GM19463 (cell line): ENCODE measurements at regions not wholly inside any gene's neighbourhood (a gene's known extent, or its start where the extent isn't known, plus 50 kb on each side); places are given as distances from the start of the nearest gene placed in this dataset.

ENCODE experiments used
- ATAC-seq: cut with Tn5 transposase; IDR thresholded peaks from one replicate; pipeline ENCODE4 v1.9.1; 2021; ENCODE audit warnings: mild to moderate bottlenecking, moderate library complexity; ENCODE audit not compliant: unreplicated experiment

DNA sequence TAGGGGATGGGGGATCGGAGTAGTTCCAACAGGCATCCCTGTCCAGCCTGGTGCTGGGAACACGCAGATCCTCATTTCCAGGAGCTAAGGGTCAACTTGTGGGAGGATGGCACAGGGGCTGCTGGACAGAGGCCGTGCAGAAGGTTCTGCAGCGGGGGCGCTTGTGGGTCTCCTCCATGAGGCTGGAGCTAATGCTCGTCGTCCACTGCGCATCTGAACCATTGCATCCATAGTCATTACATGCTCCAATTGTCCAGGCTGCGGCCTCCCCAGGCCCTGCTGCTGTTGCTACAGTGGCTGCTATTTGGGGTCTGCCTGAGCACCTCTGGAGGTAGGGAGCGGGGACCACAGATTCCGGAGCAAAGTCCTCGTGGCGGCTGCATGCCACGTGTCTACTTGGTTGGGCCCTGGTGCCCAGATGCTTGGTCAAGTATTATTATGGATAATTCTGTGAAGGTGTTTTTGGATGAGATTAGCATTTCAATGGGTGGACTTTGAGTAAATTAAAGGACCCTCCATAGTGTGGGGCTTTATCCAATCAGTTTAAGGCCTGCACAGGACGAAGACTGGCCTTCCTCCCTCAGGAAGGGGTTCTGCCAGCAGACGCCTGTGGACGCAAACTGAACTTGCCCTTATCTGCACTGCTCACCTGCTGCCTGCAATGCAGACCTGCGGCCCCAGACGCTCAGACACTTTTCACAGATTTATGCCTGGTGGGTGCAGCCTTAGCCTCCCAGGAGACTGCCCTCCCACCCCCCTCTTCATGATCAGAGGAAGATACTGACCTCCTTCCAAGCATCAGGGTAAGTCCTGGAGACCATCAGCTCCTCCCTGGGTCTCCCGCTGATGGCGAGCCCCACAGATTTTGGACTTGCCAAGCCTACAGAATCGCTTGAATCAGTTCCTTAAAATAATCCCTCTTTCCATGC, 127.5 kb upstream of the IRX4 start:
- ATAC-seq = no peak

DNA sequence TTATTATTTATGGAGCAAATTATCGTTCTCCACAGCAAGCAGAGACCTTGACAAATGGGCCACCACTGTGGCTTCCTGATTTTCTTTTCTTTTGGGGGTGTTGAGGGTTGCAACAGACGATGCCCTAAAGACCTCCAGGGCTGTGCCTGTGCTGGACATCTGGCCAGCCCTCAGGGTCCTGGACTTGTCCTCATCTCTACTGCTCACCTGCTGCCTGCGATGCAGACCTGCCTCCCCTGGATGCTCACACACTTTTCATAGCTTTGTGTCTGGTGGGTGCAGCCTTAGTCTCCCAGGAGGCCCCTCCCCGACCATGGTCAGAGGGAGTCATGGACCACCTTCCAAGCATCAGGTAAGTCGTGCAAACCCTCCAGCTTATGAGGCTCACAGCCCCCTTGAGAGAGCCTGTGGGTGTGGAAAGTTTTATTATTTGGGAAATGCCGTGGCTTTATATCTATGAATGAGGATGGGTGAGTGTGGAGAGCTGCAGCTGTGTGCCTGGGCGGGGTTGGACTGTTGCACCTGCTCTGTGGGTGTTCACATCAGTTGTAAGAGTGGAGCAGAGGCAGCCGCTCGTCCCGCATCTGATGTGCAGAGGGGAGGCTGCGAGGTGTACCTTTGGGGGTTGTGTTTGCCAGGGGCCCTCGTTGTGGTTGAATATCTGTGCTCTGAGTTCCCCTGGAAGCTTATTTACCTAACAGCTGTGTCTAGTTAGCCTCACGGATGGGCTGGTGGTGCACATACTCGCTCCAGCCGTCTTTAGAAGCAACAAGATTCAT, 126.3 kb upstream of the IRX4 start:
- no peak for ATAC-seq

DNA sequence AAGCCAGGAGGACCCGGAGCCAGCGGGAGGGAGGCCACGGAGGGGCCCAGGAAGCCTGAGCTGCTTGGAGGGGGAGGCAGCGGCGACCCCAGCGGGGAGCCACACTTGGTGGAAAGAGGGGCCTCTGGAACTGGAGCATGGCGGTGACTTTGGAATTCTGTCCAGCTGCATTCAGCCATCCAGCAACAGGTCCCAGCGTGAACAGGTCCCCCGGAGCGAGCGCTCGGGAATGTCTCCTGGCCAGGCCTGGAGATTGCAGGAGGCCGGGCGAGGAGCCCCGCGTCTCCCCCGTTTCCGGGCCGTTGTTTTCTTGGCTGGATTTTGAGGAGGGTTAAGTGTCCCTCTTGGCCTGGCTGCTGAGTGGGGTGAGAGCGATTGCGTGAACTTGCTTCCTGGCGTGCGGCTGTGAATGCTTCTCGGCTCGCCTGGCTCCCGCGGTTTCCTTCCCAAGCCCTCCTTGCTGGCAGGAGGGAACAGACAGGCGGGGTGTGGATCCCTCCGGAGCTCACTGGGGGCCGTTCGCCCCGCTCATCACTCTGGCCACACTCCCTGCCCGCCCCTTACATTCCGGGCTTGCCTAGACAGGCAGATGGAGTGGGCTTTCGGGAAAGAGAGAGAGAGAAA, 125.3 kb upstream of the IRX4 start:
- no peak for ATAC-seq

DNA sequence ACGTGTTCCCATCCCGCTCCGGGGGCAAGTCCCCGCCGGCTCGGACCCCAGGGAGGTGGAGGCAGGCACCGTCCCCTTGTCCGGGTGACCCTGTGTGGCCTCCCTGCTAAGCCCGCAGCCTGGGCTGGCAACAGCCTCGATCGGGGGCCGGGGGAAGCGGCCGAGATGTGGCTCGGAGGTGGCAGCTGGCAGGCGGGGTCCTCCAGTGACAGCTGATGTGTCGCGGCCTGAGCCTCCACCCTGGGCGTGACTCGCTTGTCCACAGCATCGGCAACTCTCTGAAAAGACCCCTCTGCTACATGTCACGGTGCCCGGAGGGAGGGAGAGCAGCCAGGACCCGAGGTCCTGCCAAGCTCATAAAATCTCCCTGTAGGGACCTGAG, 124.8 kb upstream of the IRX4 start:
- no peak for ATAC-seq

DNA sequence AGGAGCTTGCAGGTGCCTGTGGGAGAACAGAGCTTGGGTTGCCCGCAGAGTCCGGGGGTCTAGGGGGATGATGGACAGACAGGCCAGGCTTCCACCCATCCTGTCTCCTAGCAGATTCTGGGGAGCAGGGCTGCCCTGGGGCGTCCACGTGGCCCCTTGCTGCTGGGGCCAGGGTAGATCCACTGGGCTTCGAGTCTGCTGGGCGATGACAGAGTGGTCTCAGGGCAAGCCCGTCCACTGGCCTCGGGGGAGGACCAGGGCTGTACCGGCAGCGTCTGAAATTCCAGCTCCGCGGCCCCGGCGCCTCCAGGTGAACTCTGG, 124.2 kb upstream of the IRX4 start:
- no peak for ATAC-seq

DNA sequence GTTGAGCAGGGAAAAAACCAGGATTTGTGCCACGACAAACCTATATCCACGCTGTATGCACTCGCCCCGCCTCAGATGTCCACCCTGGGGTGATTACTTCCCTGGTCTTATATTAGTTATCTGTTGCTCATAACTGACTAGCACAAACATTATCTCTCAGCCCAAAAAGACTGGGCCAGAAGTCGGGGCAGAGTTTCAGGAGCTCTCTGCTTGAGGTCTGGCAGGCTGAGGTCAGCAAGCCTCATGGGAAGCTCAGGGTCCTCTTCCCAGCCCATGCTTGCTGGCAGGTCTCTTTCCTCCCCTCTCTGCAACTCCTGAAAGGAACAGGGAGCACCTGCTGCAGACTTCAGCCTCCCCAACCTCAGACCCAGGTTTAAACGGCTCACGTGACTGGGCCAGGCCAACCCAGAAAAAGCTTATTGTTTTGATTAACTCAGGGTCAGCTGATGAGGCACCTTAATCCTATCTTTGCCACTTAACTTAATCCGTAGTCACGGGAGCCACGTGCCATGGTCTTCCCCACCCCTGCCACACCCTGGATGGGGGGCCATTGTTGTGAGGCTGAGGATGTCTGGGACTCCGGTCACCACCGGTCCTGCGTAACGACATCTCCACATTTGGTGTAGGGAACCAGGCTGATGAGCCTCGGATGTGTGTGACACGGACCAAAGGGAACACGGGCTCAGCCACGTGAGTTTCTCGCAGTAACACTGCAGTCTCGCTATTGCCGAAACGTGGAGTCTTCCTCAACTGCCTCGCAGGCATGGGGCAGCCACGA, 123.7 kb upstream of the IRX4 start:
- ATAC-seq = no peak

DNA sequence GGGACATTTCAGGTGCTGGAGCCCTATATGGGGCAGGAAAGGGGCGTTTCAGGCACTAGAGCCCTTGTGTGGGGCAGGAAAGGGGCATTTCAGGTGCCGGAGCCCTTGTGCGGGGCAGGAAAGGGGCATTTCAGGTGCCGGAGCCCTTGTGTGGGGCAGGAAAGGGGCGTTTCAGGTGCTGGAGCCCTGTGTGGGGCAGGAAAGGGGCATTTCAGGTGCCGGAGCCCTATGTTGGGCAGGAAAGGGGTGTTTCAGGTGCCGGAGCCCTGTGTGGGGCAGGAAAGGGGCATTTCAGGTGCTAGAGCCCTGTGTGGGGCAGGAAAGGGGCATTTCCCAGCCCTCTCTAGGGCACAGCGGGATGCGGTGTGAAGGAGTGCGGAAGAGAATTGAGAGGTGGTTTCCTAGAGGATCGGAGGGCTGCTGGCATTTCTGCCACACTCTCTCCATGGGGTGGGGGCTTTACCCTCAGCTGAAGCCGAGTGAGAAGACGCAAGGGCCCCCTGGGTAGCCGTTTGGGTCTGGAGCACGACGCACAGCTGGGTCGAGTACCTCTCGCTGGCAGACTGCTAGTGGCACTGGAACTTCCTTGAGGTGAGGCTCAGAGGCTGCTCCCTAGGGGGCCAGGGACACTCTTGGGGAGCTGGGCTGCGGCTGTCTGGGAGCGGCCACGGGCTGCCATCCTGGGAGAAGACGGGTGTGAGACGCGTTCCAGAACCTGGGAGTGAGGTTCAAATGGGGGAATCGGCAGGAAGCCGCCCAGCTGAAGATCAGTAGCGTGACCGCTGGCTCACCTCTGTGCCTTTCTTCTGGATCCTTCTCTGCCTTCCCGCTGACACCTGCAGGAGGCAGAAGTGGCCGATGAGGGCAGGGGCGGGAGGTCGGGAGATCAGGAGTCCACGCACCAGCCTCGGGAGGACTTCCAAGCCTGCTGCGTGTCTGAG, 122.6 kb upstream of the IRX4 start:
- ATAC-seq = no peak

DNA sequence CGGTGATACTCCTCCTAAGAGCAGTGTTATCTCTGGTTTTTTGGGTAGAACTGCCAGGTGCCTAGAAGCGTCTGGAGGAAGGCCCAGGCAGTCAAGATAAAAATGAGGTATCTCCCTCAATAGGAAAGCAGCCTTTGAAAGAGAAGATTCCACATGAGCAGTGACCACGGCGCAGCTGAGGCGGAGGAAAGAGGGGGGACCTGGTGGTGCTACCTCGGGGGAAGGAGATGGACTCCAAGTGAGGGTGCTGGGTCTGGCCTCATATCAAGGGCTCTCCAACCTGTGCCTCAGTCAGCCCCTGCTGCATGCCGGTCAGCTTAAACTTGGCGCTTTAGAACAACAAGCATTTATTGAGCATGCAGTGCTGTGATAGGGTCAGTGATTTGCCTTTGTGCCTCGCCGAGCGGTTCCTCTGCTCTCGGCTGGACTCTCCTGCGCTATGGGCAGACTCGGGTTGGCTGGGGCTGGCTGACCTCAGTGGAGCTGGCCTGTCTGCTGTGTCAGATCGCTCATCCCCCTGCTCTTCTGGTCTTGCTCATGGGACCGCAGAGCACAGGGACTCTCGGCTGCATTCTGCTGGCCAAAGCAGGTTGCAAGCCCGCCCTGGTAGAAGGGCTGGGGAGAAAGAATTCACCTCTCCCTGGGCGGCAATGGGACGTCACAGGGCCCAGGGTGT, 121.1 kb upstream of the IRX4 start:
- no peak for ATAC-seq

DNA sequence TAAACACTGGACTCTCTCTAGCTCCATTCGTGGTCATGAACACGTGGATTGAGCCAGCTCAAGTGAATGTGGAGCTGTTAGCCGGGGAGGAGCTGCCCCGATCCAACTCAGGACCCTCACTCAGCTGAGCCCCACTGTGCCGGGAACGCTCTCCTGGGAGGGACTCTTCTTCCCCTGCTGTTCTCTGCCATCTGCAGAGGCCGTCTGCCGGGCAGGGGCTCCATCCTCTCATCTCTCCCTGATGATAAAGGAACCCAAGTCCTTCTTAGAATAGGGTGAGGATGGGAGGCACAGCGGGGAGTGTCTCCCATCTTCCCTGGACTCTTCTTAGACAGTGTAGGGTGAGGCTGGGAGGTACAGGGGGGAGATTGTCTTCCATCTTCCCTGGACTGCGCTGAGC, 120.5 kb upstream of the IRX4 start:
- no peak for ATAC-seq

DNA sequence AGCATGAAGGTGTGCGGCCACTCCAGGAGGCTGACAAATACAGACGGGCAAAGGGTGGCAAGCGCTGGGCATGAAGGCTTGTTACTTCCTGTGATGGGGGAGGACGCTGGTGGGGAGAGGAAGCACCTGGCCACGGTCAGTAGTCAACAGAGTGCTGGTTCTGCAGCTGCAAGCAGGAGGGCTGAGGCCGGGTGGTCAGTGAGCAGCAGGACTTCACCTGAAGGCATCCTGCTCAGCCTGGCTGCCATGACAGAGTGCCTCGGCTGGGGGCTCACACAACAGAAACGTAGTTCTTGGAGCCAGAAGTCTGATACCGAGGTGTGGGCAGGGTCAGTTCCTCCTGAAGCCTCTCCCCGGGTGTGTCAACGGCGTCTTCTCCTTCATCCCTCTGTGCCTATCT, 118.6 kb upstream of the IRX4 start:
- no peak for ATAC-seq

DNA sequence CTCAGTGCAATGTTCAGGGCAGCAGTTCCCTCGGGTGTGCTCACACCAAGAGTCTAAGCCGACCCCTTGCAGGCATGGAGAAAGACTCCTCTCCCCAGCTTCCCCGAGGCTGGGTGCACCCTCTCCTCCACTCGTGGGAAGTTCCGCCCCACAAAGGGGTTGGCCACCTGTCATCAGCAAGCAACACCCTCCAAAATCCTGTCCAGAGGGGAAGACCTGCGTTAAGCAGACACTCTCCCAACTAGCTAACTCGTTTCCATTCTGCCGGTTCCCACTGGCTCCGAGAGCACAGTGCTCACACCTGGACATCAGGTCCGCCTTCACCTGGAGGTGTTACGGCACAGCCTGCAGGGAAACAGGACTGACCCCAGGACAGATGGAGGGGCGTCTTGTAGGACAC, 117.9 kb upstream of the IRX4 start:
- ATAC-seq = no peak

DNA sequence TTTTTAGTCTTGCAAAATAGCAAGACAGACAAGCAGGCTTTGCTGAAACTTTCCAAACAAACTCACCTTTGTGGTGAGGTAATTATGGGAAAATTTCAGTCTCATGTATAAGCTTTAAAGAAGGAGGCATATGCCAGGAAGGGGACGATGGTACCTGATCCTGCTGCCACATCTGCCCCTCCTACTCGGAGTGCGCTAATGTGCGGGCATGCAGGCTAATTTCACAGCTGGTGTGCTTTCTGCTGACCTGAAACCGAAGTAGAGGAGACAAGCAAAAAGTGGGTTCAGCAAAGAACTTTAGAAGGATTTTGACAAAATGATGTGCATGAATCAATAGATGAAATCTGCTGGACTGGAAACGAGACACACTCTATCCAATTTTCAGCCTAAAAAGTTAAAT, 117.1 kb upstream of the IRX4 start:
- ATAC-seq = no peak

DNA sequence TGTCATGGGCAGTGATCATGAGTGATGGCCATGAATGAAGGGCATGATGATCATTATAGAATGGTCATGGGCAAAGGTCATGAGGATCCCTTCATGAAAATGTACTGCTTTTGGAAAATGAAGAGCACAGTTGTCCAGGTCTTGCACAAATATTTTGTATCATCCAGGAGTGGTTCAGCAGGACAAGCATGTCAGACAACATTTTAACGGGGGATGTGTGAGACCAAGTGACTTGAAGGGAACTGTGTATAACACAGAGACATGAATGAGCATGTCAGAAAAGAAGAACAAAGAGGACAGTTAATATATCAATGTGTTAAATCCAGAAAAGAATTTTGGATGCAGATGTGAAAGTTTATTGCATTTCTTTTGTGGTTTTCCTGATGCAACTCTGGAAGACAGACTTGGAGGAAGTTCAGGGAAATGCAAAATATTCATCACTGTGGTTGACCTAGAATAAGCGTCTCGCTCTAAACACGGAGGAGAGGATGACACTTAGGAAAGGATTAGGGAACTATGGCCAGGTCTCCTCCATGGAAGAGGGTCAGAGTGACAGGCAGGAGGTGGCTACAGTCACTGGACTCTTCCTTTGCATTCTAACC, 116.1 kb upstream of the IRX4 start:
- ATAC-seq = no peak

DNA sequence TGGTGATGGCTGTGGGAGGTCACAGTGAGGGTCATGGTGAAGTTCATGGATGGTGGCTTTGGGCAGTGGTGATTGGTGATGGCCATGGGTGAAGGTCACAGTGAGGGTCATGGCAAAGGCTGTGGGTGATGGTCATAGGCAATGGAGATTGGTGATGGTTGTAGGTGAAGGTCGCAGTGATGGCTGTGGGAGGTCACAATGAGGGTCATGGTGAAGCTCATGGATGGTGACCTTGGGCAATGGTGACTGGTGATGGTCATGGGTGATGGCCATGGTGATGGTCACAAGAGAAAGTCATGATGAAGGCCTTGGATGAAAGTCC, 115.6 kb upstream of the IRX4 start:
- no peak for ATAC-seq

DNA sequence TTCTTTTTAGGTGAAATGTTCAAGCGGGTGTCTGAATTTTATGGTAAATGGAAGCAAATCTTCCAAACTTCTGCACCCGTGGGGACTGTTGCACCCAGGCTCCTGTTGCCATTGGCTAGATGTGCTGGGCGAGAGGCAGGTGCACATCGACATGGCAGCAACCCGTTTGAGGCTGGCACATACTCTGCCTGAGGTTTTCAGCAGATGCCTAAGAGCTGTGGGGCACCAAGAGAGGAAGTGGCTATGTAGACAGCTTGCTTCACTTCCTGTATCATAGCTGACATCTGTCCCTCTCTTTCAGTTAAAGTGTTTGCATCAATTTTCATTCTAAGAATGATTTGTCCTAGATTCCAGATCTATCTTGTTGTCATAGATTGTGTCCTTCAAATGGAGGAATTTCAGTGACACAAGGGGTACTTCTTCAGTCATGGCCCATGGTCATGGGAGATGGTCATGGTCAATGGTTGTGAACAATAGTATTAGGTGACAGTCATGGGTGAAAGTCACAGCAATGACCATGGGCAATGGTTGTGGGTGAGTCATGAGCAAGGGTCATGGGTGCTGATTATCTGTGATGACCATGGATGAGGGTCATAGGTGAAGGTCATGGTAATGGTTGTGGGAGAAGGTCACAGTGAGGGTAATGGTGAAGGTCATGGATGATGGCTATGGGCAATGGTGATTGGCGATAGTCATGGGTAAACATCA, 115.1 kb upstream of the IRX4 start:
- no peak for ATAC-seq

DNA sequence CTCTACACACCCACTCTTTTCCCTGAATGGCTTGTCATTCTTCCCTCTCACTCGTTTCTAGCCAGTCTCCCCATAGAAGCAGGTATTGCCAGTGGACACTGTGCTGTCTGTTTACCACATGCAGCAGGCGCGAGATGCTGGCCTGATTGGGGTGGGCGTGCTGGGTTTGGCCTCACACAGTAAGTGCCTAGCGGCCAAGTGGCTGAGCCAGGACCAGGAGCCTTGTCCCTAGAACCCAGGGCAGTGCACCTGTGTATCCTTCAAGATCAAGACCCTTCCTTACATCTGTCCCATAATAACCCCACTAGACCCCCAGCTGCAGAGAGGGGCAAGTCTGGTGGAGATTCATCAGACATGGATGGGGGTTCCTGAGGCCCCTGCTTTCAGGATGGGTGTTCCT, 112.8 kb upstream of the IRX4 start:
- ATAC-seq = no peak

DNA sequence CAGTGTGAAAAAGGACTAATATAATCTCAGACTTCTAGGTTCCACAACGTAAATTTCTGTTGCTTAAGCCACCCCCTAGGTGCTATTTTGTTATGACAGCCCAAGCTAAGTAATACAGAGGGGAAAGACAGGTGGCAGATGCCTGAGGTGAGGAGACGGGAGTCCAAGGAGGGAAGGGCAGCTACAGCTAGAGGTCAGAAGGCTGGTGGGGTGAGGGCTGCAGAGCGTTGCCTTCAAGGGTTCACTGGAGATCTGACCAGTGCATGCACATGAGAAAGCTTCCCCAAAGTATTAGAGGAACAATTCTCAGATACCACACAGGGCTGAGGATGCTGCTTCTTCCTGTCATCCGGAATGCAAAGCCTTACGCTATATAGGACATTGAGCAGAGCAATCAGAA, 104.7 kb upstream of the IRX4 start:
- no peak for ATAC-seq

DNA sequence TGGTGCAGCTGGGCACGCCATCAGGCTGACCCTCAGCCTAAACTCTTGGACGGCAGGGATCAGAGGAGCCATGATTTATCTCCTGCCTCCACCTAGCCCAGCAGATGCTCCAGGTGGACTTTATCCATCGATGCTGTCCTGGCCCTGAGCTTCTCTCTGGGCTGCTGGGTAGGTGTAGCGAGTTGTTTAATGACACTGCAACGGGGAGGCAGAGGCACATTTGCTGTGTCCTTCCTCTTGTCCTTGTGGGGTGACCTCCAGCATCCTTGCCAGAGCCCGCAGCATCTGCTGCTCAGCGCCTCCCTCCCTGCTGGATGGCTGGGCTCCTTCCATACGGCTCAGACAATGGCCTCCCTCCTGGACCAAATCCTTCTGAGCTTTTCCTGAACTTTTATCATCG, 103.1 kb upstream of the IRX4 start:
- no peak for ATAC-seq
